ENCODE measurements at regions not wholly inside any gene's neighbourhood (a gene's known extent, or its start where the extent isn't known, plus 50 kb on each side); places are given as distances from the start of the nearest gene placed in this dataset.

- no peak for DNase-seq (ENCODE audit: low read depth)
Measured at GRCh38 chr12:126591533-126591932, 1526.3 kb downstream of the AACS start.

- no peak for DNase-seq (ENCODE audit: low read depth)
Measured at GRCh38 chr12:126601184-126602170, 1536.2 kb downstream of the AACS start.

- no peak for DNase-seq (ENCODE audit: low read depth)
Measured at GRCh38 chr12:126602612-126603011, 1537.4 kb downstream of the AACS start.

- no peak for DNase-seq (ENCODE audit: low read depth)
Measured at GRCh38 chr12:126607157-126607556, 1541.9 kb downstream of the AACS start.

GRCh38 chr12:126607867-126608266 is 1542.6 kb downstream of the AACS start:
- no peak for DNase-seq (ENCODE audit: low read depth)

GRCh38 chr12:126608607-126609175 is 1543.5 kb downstream of the AACS start:
- no peak for DNase-seq (ENCODE audit: low read depth)

GRCh38 chr12:126616441-126616840 is 1551.2 kb downstream of the AACS start:
- DNase-seq (ENCODE audit: low read depth) = no peak

- DNase-seq (ENCODE audit: low read depth) = no peak
Measured at GRCh38 chr12:126617312-126617711, 1552.1 kb downstream of the AACS start.

GRCh38 chr12:126627596-126627995 is 1562.4 kb downstream of the AACS start:
- no peak for DNase-seq (ENCODE audit: low read depth)

GRCh38 chr12:126636821-126637220 is 1571.6 kb downstream of the AACS start:
- no peak for DNase-seq (ENCODE audit: low read depth)

GRCh38 chr12:126644236-126645020 is 1579.2 kb downstream of the AACS start:
- no peak for DNase-seq (ENCODE audit: low read depth)

GRCh38 chr12:126648074-126648473 is 1582.8 kb downstream of the AACS start:
- DNase-seq (ENCODE audit: low read depth) = no peak

GRCh38 chr12:126651133-126651532 is 1585.9 kb downstream of the AACS start:
- no peak for DNase-seq (ENCODE audit: low read depth)

GRCh38 chr12:126663304-126664094 is 1598.3 kb downstream of the AACS start:
- DNase-seq (ENCODE audit: low read depth) = no peak

GRCh38 chr12:126667339-126667738 is 1599.6 kb upstream of the TMEM132C start:
- DNase-seq (ENCODE audit: low read depth) = no peak

GRCh38 chr12:126668538-126668937 is 1598.4 kb upstream of the TMEM132C start:
- no peak for DNase-seq (ENCODE audit: low read depth)

- no peak for DNase-seq (ENCODE audit: low read depth)
Measured at GRCh38 chr12:126668961-126669360, 1598.0 kb upstream of the TMEM132C start.

GRCh38 chr12:126676434-126676833 is 1590.5 kb upstream of the TMEM132C start:
- DNase-seq (ENCODE audit: low read depth) = no peak

- no peak for DNase-seq (ENCODE audit: low read depth)
Measured at GRCh38 chr12:126681676-126682075, 1585.3 kb upstream of the TMEM132C start.

- DNase-seq (ENCODE audit: low read depth) = no peak
Measured at GRCh38 chr12:126684703-126685102, 1582.3 kb upstream of the TMEM132C start.

- DNase-seq (ENCODE audit: low read depth) = no peak
Measured at GRCh38 chr12:126685636-126686035, 1581.3 kb upstream of the TMEM132C start.

- no peak for DNase-seq (ENCODE audit: low read depth)
Measured at GRCh38 chr12:126688556-126688955, 1578.4 kb upstream of the TMEM132C start.
